Upper lobe of left lung (tissue), 6 donors: ENCODE measurements at regions not wholly inside any gene's neighbourhood (a gene's known extent, or its start where the extent isn't known, plus 50 kb on each side); places are given as distances from the start of the nearest gene placed in this dataset.

Source experiments
- ATAC-seq, 2 donors: fragments of 200-7000 bp; cut with Tn5 transposase; one replicate each; pipeline ENCODE4 v1.9.1; 2022; ENCODE audit warnings: mild to moderate bottlenecking in 2 of 2, moderate library complexity in 2 of 2; ENCODE audit not compliant: low FRiP score in 2 of 2
- DNase-seq, 2 donors: peaks; one replicate each; pipeline ENCODE4 v3.0.0-alpha.2; 2019 to 2020
- H3K27ac ChIP-seq, 4 donors: fragments of 200-600 bp; sonication (generic); one replicate each; pipeline ENCODE4 v1.5.1; 2016 to 2019
- H3K27me3 ChIP-seq, 4 donors: fragments of 200-600 bp; sonication (generic); one replicate each; pipeline ENCODE4 v1.5.1; 2017 to 2019
- H3K36me3 ChIP-seq, 4 donors: fragments of 200-600 bp; sonication (generic); one replicate each; pipeline ENCODE4 v1.5.1; 2016 to 2019
- H3K4me1 ChIP-seq, 4 donors: fragments of 200-600 bp; sonication (generic); one replicate each; pipeline ENCODE4 v1.5.1; 2018 to 2019
- H3K4me3 ChIP-seq, 4 donors: fragments of 200-600 bp; sonication (generic); one replicate each; pipeline ENCODE4 v1.5.1; 2017 to 2019; ENCODE audit warnings: mild to moderate bottlenecking in 2 of 4, moderate library complexity in 1 of 4
- H3K9me3 ChIP-seq, 4 donors: fragments of 200-600 bp; sonication (generic); one replicate each; pipeline ENCODE4 v1.5.1; 2018 to 2019
- CTCF ChIP-seq, 6 experiments: fragments of 450-650 bp in 4 of 6; fragments of 200-600 bp in 2 of 6; sonication (generic) in 2 of 6; IDR thresholded peaks; one replicate each; pipeline ENCODE4 v1.5.1; 2016 to 2019; ENCODE audit warnings: antibody characterized with exemption in 6 of 6
- EP300 ChIP-seq, 4 donors: sonication (generic); formaldehyde crosslinking; IDR thresholded peaks; one replicate each; pipeline ENCODE4 v1.5.1; 2017; ENCODE audit warnings: antibody characterized with exemption in 4 of 4, control low read depth in 2 of 4
- POLR2A ChIP-seq, 4 donors: fragments of 450-650 bp; IDR thresholded peaks; one replicate each; pipeline ENCODE4 v1.5.1; 2016 to 2017; ENCODE audit warnings: antibody characterized with exemption in 4 of 4, mild to moderate bottlenecking in 2 of 4
- POLR2AphosphoS5 ChIP-seq, 2 donors: sonication (generic); formaldehyde crosslinking; IDR thresholded peaks; one replicate each; pipeline ENCODE4 v1.5.1; 2017; ENCODE audit warnings: antibody characterized with exemption in 2 of 2
- WGBS, 2 donors: methylation state at CpG; one replicate each; pipeline ENCODE4 v1.1.5; 2017 to 2018; 5-methylcytosine and 5-hydroxymethylcytosine counted together
- small RNA-seq, 4 donors: library from RNA; depleted of rRNA; stranded (forward); fragments of <200 nt; gene quantifications; one replicate each; pipeline ENCODE3, GENCODE V24; 2016
- donor health status: DM: no; HTN: no; CAD: no; lungs with moderate emphysema.
- donor health status: DM: no; HTN: yes; CAD: no; lungs with severe emphysema.

GRCh38 chr3:111480091-111480490 is 61.9 kb upstream of the CD96 start:
- TF ChIP-seq CTCF (IDR thresholded peaks at IDR 0.05) (no peak), POLR2AphosphoS5 (IDR thresholded peaks at IDR 0.05) (no peak), EP300 (IDR thresholded peaks at IDR 0.05) (no peak), POLR2A (IDR thresholded peaks at IDR 0.05) (no peak)
- no peak for ATAC-seq
- Histone ChIP-seq H3K27ac (no peak overlapping the region), H3K27me3 (no peaks in the 10 kb centered on the region), H3K4me1 (no peaks in the 10 kb centered on the region), H3K36me3 (no peaks in the 10 kb centered on the region), H3K9me3 (no peaks in the 10 kb centered on the region), H3K4me3 (no peak overlapping the region)
- no peak for DNase-seq
- WGBS, 2 donors = 90 to 91% methylated on average over 1 of the region's 1 CpG

- TF ChIP-seq CTCF (IDR thresholded peaks at IDR 0.05) (no peak), EP300 (IDR thresholded peaks at IDR 0.05) (no peak), POLR2A (IDR thresholded peaks at IDR 0.05) (no peak), POLR2AphosphoS5 (IDR thresholded peaks at IDR 0.05) (no peak)
- Histone ChIP-seq H3K4me3 (no peak overlapping the region), H3K9me3 (no peaks in the 10 kb centered on the region), H3K36me3 (no peaks in the 10 kb centered on the region), H3K4me1 (no peaks in the 10 kb centered on the region), H3K27me3 (no peaks in the 10 kb centered on the region), H3K27ac (no peak overlapping the region)
- no peak for ATAC-seq
- no peak for DNase-seq
Measured at GRCh38 chr3:111481551-111481950, 60.4 kb upstream of the CD96 start.

DNA sequence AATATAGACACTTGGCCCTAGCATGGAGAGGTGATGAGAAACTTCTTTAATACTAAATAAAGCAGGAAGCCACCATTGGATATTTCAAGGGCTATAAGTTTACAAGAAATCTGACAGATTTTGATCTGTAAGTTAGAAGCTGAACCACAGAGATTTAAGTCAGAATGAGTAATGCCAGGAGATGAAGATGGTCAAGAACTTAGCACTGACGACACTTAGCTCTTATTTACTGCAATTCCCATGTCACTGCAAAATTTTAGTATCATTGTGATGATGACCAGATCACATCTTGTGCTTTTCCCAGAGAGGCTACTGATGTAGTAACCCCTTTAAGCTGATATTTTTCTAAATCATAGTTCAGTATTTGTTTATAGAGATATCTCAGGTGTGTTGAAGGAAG is 59.4 kb upstream of the CD96 start:
- no peak for TF ChIP-seq EP300 (IDR thresholded peaks at IDR 0.05)
- TF ChIP-seq POLR2AphosphoS5 (IDR thresholded peaks at IDR 0.05) = no peak
- TF ChIP-seq CTCF (IDR thresholded peaks at IDR 0.05) = no peak
- TF ChIP-seq POLR2A (IDR thresholded peaks at IDR 0.05) = no peak
- H3K9me3 ChIP-seq = no peaks in the 10 kb centered on the region
- 79 to 89% methylated on average over 1 of the region's 1 CpG for WGBS, 2 donors
- H3K27ac ChIP-seq = no peak overlapping the region
- H3K4me1 ChIP-seq = no peaks in the 10 kb centered on the region
- H3K36me3 ChIP-seq = no peaks in the 10 kb centered on the region
- no peaks in the 10 kb centered on the region for H3K27me3 ChIP-seq
- H3K4me3 ChIP-seq = no peak overlapping the region
- DNase-seq (no peak), ATAC-seq (no peak)

- no peaks in the 10 kb centered on the region for H3K4me1 ChIP-seq
- H3K4me3 ChIP-seq = no peak overlapping the region
- 82 to 90% methylated on average over 1 of the region's 1 CpG for WGBS, 2 donors
- ATAC-seq (no peak), DNase-seq (no peak)
- TF ChIP-seq POLR2AphosphoS5 (IDR thresholded peaks at IDR 0.05) (no peak), CTCF (IDR thresholded peaks at IDR 0.05) (no peak), EP300 (IDR thresholded peaks at IDR 0.05) (no peak), POLR2A (IDR thresholded peaks at IDR 0.05) (no peak)
- no peaks in the 10 kb centered on the region for H3K9me3 ChIP-seq
- H3K36me3 ChIP-seq = no peaks in the 10 kb centered on the region
- H3K27me3 ChIP-seq = no peaks in the 10 kb centered on the region
- no peak overlapping the region for H3K27ac ChIP-seq
Measured at GRCh38 chr3:111485086-111485485, 56.9 kb upstream of the CD96 start.

Small RNA genes lying in the stretch of these regions (small RNA-seq; reads per million reads assigned to genes)
- 0 reads per million in 4 donors for gene ATP6V0CP2
